Gastrocnemius medialis (tissue), 4 donors: ENCODE measurements at regions not wholly inside any gene's neighbourhood (a gene's known extent, or its start where the extent isn't known, plus 50 kb on each side); places are given as distances from the start of the nearest gene placed in this dataset.

Source experiments
- ATAC-seq, 2 donors: fragments of 150-250 bp; one replicate each; pipeline ENCODE4 v1.9.1; 2016
- DNase-seq, 2 donors: peaks; one replicate each; pipeline ENCODE4 v3.0.0-alpha.2; 2019
- H3K27ac ChIP-seq, 4 donors: fragments of 200-600 bp; sonication (generic); 1 replicate in 1 of 4; 2 replicates in 3 of 4; pipeline ENCODE4 v1.5.1; 2016 to 2018; ENCODE audit warnings: mild to moderate bottlenecking in 2 of 4, moderate library complexity in 1 of 4
- H3K27me3 ChIP-seq, 3 donors: fragments of 200-600 bp; sonication (generic) in 2 of 3; 1 replicate in 1 of 3; 2 replicates in 2 of 3; pipeline versions ENCODE4 v1.5.1 to v1.6.0; 2016 to 2019; ENCODE audit warnings: mild to moderate bottlenecking in 1 of 3, moderate library complexity in 1 of 3
- H3K36me3 ChIP-seq, 2 donors: fragments of 200-600 bp; sonication (generic) in 1 of 2; one replicate each; pipeline ENCODE4 v1.5.1; 2017 to 2018
- H3K4me1 ChIP-seq, 2 donors: fragments of 200-600 bp; sonication (generic) in 1 of 2; one replicate each; pipeline ENCODE4 v1.5.1; 2016 to 2017; ENCODE audit warnings: mild to moderate bottlenecking in 2 of 2
- H3K4me3 ChIP-seq, 4 donors: fragments of 200-600 bp; sonication (generic) in 3 of 4; 1 replicate in 1 of 4; 2 replicates in 3 of 4; pipeline ENCODE4 v1.5.1; 2016 to 2019; ENCODE audit warnings: mild to moderate bottlenecking in 2 of 4
- H3K9me3 ChIP-seq, 3 donors: fragments of 200-600 bp; sonication (generic) in 2 of 3; 1 replicate in 1 of 3; 2 replicates in 2 of 3; pipeline ENCODE4 v1.5.1; 2016 to 2019
- POLR2A ChIP-seq, 2 donors: fragments of 450-650 bp; IDR thresholded peaks; one replicate each; pipeline ENCODE4 v1.6.1; 2017; ENCODE audit warnings: antibody characterized with exemption in 2 of 2, mild to moderate bottlenecking in 2 of 2, moderate library complexity in 2 of 2
- in situ Hi-C, 4 donors: fragments of 200-750 bp; cut with MboI; loops; one replicate each; pipeline versions ENCODE4 v1.15.0 to v1.8.0; 2017; ENCODE audit warnings: low sequenced_read_pairs in 4 of 4
- intact Hi-C: fragments of 100-400 bp; cut with DNase I; formaldehyde crosslinking; loops from one replicate; pipeline ENCODE4 v1.15.1; 2023; ENCODE audit warnings: low total_unique reads
- TF ChIP-seq, protein P1 (sequence below), 5 experiments: fragments of 450-650 bp in 3 of 5; fragments of 200-600 bp in 2 of 5; sonication (generic) in 2 of 5; IDR thresholded peaks in 4 of 5; conservative IDR thresholded peaks in 1 of 5; 1 replicate in 4 of 5; 2 replicates in 1 of 5; pipeline ENCODE4 v1.5.1; 2016 to 2019; ENCODE audit warnings: antibody characterized with exemption in 5 of 5, mild to moderate bottlenecking in 3 of 5, moderate library complexity in 3 of 5

DNA sequence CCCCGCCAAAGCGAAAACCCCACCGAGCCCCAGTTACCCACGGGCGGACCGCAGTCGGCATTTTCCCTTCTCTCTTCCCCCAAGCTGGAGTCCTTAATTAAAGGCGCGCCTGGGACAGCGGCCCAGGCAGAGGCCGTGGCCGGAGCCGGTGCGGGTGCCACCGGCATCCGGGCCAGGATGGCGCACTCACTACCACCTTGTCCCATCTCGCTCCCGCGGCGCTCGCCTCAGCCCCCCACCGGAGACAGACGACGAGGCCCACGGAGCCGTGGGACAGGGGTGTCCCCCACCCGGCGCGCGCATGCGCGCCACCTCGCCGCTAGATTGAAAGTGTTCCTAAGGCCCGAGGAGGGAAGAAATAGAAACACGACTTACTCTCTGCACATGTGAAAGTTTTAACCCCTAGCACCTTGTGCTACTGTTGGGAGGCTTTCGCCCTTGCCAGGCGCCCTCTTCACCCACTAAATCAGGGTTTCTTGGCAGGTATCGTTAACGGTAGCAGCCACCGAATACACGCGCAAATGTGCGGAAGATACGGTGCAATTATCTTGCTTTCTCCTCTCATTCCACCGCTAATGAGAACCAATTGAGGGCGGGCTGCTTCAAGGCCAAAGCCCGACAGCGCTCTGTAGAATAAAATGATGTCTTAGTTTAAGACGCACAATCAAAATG lies 64.3 kb upstream of the CCDC160 start:
- Histone ChIP-seq H3K27ac (peak overlapping the region in 1 of 4 donors; percentile 21), H3K36me3 (no peaks in the 10 kb centered on the region), H3K4me3 (peak overlapping the region; percentile 46 to 60 (median 56)), H3K9me3 (no peaks in the 10 kb centered on the region), H3K27me3 (peaks cover 0 to 24% (median 12%) of the 10 kb centered on the region in 3 donors), H3K4me1 (no peaks in the 10 kb centered on the region)
- intact Hi-C loops (no loop called here), in situ Hi-C loops (no loop called here)
- TF ChIP-seq POLR2A (IDR thresholded peaks at IDR 0.05) = no peak
- TF ChIP-seq, protein P1, sequence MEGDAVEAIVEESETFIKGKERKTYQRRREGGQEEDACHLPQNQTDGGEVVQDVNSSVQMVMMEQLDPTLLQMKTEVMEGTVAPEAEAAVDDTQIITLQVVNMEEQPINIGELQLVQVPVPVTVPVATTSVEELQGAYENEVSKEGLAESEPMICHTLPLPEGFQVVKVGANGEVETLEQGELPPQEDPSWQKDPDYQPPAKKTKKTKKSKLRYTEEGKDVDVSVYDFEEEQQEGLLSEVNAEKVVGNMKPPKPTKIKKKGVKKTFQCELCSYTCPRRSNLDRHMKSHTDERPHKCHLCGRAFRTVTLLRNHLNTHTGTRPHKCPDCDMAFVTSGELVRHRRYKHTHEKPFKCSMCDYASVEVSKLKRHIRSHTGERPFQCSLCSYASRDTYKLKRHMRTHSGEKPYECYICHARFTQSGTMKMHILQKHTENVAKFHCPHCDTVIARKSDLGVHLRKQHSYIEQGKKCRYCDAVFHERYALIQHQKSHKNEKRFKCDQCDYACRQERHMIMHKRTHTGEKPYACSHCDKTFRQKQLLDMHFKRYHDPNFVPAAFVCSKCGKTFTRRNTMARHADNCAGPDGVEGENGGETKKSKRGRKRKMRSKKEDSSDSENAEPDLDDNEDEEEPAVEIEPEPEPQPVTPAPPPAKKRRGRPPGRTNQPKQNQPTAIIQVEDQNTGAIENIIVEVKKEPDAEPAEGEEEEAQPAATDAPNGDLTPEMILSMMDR (IDR thresholded peaks at IDR 0.05 in 4 of 5, conservative IDR thresholded peaks at IDR 0.05 in 1 of 5) = no peak
- DNase-seq (no peak), ATAC-seq (no peak)

DNA sequence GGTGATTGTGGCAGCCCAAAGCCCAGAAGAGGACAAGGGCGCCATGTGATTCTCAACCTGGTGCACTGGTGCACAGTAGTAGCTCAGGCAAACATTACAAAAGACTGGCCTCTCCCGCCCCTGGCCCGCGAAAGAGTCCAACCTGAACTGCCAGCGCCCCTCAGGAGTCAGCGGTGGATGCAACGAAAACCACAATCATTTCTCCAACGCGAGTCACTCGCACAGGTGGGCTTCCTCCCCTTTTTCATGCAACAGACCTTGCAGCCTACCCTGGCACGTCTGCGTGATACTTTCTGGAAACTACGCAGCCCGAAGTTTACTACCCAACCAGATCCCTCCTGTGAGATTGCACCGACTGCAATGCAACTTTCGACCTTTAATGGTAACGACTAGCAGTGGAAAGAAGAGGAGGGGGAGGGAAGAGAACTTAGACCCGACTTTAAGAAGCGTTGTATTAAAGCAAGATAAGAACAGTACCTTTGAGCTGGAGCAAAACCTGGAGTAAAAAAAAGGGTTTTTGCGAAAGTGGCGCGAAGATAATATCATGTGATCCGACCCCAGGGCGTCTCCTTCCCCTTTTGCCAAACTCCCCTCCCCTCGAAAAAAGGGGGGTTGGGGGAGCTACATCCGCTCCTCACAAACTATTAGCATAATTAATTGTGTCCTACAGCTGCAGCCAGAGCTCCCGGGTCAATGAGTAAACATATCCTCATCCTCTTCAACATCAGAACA lies 63.3 kb upstream of the CCDC160 start:
- ATAC-seq (no peak), DNase-seq (no peak)
- no peaks in the 10 kb centered on the region for H3K36me3 ChIP-seq
- peaks cover 0 to 24% (median 12%) of the 10 kb centered on the region in 3 donors for H3K27me3 ChIP-seq
- no peaks in the 10 kb centered on the region for H3K9me3 ChIP-seq
- intact Hi-C loops (no loop called here), in situ Hi-C loops (no loop called here)
- no peaks in the 10 kb centered on the region for H3K4me1 ChIP-seq
- H3K4me3 ChIP-seq = peak overlapping the region in 2 of 4 donors; percentile 46 to 60
- TF ChIP-seq, protein P1 (IDR thresholded peaks at IDR 0.05 in 4 of 5, conservative IDR thresholded peaks at IDR 0.05 in 1 of 5) = no peak
- no peak for TF ChIP-seq POLR2A (IDR thresholded peaks at IDR 0.05)
- no peak overlapping the region for H3K27ac ChIP-seq

DNA sequence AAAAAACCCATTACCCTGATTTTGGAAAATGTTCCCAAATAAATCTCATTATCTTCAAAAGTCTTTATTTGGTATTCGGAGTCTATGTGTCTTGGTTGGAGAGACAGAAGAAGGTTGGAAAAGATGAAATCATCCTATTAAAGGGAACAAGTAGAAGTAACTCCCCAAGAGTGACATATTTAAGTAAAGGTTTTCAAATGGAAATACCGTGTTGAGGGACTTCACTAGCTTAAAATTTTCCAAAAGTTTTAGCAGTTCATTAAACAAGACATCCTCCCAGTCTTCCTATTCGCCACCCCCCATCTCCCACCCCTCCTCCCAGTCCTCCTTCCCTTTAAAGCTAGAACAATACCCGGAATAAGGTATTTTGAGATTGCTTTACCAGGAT lies 62.7 kb upstream of the CCDC160 start:
- no peaks in the 10 kb centered on the region for H3K4me1 ChIP-seq
- in situ Hi-C loops = no loop called here

DNA sequence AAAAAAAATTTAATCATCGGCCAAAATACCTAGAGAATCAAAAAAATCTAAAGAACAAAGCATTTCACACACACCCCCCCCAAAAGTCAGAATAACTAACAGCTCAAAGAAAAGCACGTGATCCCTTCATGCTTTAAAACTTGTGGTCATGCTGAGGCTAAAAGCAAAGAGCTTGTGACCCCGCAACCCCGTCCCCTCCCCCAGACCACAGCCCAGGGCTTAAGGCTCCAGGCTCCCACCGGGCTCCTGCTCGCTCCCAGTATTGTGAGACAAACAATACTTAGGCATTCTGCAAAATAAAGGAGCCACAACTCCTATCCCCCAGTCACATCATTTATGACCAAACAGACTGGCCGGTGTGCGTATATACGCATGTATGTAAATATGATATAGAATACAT lies 62.1 kb upstream of the CCDC160 start:
- H3K36me3 ChIP-seq = no peaks in the 10 kb centered on the region
- no peaks in the 10 kb centered on the region for H3K9me3 ChIP-seq
- no peaks in the 10 kb centered on the region for H3K4me1 ChIP-seq
- no peak overlapping the region for H3K4me3 ChIP-seq
- H3K27ac ChIP-seq = no peak overlapping the region
- H3K27me3 ChIP-seq = peaks cover 0 to 24% (median 12%) of the 10 kb centered on the region in 3 donors
- TF ChIP-seq POLR2A (IDR thresholded peaks at IDR 0.05) = no peak
- TF ChIP-seq, protein P1 (IDR thresholded peaks at IDR 0.05 in 4 of 5, conservative IDR thresholded peaks at IDR 0.05 in 1 of 5) = no peak
- DNase-seq (no peak), ATAC-seq (no peak)
- intact Hi-C loops (no loop called here), in situ Hi-C loops (no loop called here)

More for the DNA sequence above, 62.7 kb upstream of the CCDC160 start:
- intact Hi-C loops = no loop called here
- H3K4me3 ChIP-seq = peak overlapping the region in 1 of 4 donors; percentile 60
- ATAC-seq = no peak
- no peaks in the 10 kb centered on the region for H3K9me3 ChIP-seq
- TF ChIP-seq, protein P1 (IDR thresholded peaks at IDR 0.05 in 4 of 5, conservative IDR thresholded peaks at IDR 0.05 in 1 of 5) = no peak
- TF ChIP-seq POLR2A (IDR thresholded peaks at IDR 0.05) = no peak
- DNase-seq = no peak
- H3K36me3 ChIP-seq = no peaks in the 10 kb centered on the region
- H3K27ac ChIP-seq = no peak overlapping the region
- H3K27me3 ChIP-seq = peaks cover 0 to 24% (median 12%) of the 10 kb centered on the region in 3 donors
